ENCODE measurements at regions not wholly inside any gene's neighbourhood (a gene's known extent, or its start where the extent isn't known, plus 50 kb on each side); places are given as distances from the start of the nearest gene placed in this dataset.
"Not testable (repeated sequence)": the region's sequence is repeated elsewhere in the genome, so short reads cannot be mapped to it uniquely, and the experiment has no call there.

DNA sequence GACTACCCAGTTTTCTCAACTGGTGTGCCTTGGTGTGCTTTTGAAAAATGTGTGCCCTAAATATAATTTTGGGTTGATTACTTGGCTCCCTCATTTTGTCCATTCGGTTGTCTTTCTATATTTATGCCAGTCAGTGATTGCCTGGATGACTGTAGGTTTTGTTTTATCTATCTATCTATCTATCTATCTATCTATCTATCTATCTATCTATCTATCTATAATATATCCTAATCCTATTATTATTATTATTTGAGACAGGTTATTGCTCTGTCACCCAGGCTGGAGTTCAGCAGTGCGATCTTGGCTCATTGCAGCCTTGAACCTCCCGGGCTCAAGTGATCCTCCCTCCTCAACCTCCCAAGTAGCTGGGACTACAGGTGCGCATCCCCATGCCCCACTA lies 111.4 kb upstream of the GRK3 start:
- H3K27ac ChIP-seq (ENCODE audit: insufficient read depth, low read depth, low read length, poor library complexity, severe bottlenecking), result no peak overlapping the region
- no peak overlapping the region for H3K4me3 ChIP-seq (ENCODE audit: insufficient read depth, low read depth, low read length)
- H3K4me1 ChIP-seq (ENCODE audit: control insufficient read depth, insufficient read depth, low read length), result peaks cover 14% of the 10 kb centered on the region
- no peaks in the 10 kb centered on the region for H3K9me3 ChIP-seq (ENCODE audit: control insufficient read depth, low read length)
- H3K36me3 ChIP-seq (ENCODE audit: control insufficient read depth, insufficient read depth, low read length), result no peaks in the 10 kb centered on the region
- 96% methylated on average over 4 of the region's 4 CpGs for WGBS, 2 experiments
- H3K27me3 ChIP-seq (ENCODE audit: control insufficient read depth, insufficient read depth, low read length, poor library complexity, severe bottlenecking), result no peaks in the 10 kb centered on the region

DNA sequence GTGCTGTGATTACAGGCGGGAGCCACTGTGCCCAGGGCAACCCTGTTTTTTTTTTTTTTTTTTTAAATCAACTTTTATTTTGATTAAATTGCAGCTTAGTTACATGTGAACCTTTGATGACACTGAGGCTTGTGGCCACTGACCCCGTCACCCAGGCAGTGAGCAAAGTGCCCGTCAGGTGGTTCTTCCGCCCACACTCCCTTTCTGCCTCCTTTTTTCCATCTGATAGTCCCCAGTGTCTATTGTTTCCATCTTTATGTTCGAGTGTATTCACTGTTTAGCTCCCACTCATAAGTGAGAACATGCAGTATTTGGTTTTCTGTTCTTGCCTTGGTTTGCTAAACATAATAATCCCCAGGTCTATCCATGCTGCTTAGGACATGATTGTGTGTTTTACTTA lies 110.9 kb upstream of the GRK3 start:
- 86 to 94% methylated on average over 5 of the region's 5 CpGs for WGBS, 2 experiments
- H3K4me3 ChIP-seq (ENCODE audit: insufficient read depth, low read depth, low read length), result no peak overlapping the region
- H3K9me3 ChIP-seq (ENCODE audit: control insufficient read depth, low read length), result no peaks in the 10 kb centered on the region
- H3K36me3 ChIP-seq (ENCODE audit: control insufficient read depth, insufficient read depth, low read length), result no peaks in the 10 kb centered on the region
- no peak overlapping the region for H3K27ac ChIP-seq (ENCODE audit: insufficient read depth, low read depth, low read length, poor library complexity, severe bottlenecking)
- H3K4me1 ChIP-seq (ENCODE audit: control insufficient read depth, insufficient read depth, low read length), result peaks cover 14% of the 10 kb centered on the region
- H3K27me3 ChIP-seq (ENCODE audit: control insufficient read depth, insufficient read depth, low read length, poor library complexity, severe bottlenecking), result no peaks in the 10 kb centered on the region

DNA sequence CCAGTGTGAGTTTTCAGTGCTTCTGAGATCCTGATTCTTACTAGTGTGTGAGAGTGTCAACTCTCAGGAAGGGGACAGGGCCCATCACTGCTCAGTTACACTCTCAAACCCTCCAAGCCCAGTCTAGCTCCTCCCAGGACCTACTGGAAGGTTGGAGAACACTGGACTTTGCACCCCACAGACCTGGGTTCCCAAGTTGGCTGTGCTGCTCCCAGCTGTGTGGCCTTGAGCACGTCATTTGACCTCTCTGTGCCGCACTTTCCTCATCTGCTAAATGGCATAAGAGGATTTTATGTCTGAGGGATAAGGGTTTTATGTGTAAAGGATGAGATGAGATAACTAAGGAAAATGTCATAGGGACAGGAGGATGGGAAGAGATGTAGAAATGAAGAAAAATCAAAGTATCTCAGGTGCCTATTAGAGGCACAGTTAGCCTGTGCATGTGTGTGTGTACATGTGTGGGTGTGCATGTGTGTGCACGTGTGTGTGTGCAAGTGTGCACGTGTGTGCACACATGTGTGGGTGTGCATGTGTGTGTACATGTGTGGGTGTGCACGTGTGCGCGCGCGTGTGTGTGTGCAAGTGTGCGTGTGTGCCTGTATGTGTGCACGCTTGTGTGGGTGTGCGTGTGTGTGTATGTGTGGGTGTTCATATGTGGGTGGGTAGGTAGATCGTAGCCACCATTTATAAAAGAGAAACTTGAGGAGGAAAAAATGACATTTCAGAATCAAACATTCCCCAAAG lies 108.0 kb upstream of the GRK3 start:
- not testable (repeated sequence) for H3K4me1 ChIP-seq (ENCODE audit: control insufficient read depth, insufficient read depth, low read length); H3K4me3 ChIP-seq (ENCODE audit: insufficient read depth, low read depth, low read length); H3K27me3 ChIP-seq (ENCODE audit: control insufficient read depth, insufficient read depth, low read length, poor library complexity, severe bottlenecking); H3K27ac ChIP-seq (ENCODE audit: insufficient read depth, low read depth, low read length, poor library complexity, severe bottlenecking); H3K9me3 ChIP-seq (ENCODE audit: control insufficient read depth, low read length)
- 93 to 96% methylated on average over 13 of the region's 13 CpGs for WGBS, 2 experiments
- H3K36me3 ChIP-seq (ENCODE audit: control insufficient read depth, insufficient read depth, low read length), result peaks cover 15% of the 10 kb centered on the region

DNA sequence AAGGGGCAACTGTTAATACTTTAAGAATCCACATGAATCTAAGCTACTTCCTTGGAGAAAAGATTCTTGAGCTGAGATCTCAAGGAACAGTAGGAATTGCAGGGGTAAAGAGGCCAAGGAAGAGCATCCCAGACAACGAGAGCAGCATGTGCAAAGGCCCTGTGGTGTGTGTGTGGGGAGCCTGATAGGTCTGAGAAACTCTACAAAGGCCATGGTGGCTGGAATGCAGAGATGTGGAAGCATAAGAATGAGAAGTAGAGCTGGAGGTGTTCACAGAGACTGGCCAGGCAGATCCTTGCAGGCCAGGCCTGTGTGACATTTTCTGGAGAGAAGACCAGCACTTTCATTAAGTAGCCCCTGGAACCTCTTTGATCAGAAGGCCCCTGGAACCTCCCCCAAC lies 105.8 kb upstream of the GRK3 start:
- H3K27ac ChIP-seq (ENCODE audit: insufficient read depth, low read depth, low read length, poor library complexity, severe bottlenecking); H3K27me3 ChIP-seq (ENCODE audit: control insufficient read depth, insufficient read depth, low read length, poor library complexity, severe bottlenecking); H3K4me1 ChIP-seq (ENCODE audit: control insufficient read depth, insufficient read depth, low read length); H3K9me3 ChIP-seq (ENCODE audit: control insufficient read depth, low read length); H3K4me3 ChIP-seq (ENCODE audit: insufficient read depth, low read depth, low read length): not testable (repeated sequence)
- 97 to 98% methylated on average over 1 of the region's 1 CpG for WGBS, 2 experiments
- peaks cover 16% of the 10 kb centered on the region for H3K36me3 ChIP-seq (ENCODE audit: control insufficient read depth, insufficient read depth, low read length)

DNA sequence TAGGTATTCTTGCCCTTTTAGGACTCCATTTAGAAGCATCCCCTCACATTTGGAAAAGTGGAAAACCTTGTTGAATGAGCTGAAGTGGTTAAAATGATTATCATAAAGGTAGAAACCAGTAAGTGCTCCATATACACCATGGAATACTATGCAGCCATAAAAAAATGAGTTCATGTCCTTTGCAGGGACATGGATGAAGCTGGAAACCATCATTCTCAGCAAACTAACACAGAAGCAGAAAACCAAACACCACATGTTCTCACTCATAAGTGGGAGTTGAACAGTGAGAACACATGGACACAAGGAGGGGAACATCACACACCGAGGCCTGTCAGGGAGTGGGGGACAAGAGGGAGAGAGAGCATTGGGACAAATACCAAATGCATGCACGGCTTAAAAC lies 103.8 kb upstream of the GRK3 start:
- H3K4me3 ChIP-seq (ENCODE audit: insufficient read depth, low read depth, low read length); H3K27me3 ChIP-seq (ENCODE audit: control insufficient read depth, insufficient read depth, low read length, poor library complexity, severe bottlenecking); H3K9me3 ChIP-seq (ENCODE audit: control insufficient read depth, low read length); H3K27ac ChIP-seq (ENCODE audit: insufficient read depth, low read depth, low read length, poor library complexity, severe bottlenecking); H3K4me1 ChIP-seq (ENCODE audit: control insufficient read depth, insufficient read depth, low read length): not testable (repeated sequence)
- 89 to 99% methylated on average over 2 of the region's 2 CpGs for WGBS, 2 experiments
- H3K36me3 ChIP-seq (ENCODE audit: control insufficient read depth, insufficient read depth, low read length), result peaks cover 16% of the 10 kb centered on the region

DNA sequence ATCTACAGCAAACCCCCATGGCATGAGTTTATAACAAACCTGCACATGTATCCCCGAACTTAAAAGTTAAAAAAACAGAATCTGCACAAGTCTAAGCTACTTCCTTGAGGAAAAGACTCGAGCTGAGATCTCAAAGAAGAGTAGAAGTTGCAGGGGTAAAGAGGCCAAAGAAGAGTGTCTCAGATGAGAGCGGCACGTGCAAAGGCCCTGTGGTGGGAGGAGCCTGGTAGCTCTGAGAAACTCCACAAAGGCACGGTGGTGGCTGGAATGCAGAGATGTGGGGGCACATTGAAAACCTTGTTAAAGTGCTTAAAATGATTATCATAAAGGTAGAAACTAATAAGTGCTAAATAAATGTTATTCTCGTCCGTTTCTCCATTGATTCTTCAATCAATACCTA lies 103.2 kb upstream of the GRK3 start:
- Histone ChIP-seq H3K27ac (ENCODE audit: insufficient read depth, low read depth, low read length, poor library complexity, severe bottlenecking) (no peak overlapping the region), H3K27me3 (ENCODE audit: control insufficient read depth, insufficient read depth, low read length, poor library complexity, severe bottlenecking) (no peaks in the 10 kb centered on the region), H3K4me1 (ENCODE audit: control insufficient read depth, insufficient read depth, low read length) (no peaks in the 10 kb centered on the region), H3K9me3 (ENCODE audit: control insufficient read depth, low read length) (no peaks in the 10 kb centered on the region), H3K36me3 (ENCODE audit: control insufficient read depth, insufficient read depth, low read length) (peaks cover 16% of the 10 kb centered on the region), H3K4me3 (ENCODE audit: insufficient read depth, low read depth, low read length) (no peak overlapping the region)
- WGBS, 2 experiments, result 92 to 95% methylated on average over 7 of the region's 7 CpGs

DNA sequence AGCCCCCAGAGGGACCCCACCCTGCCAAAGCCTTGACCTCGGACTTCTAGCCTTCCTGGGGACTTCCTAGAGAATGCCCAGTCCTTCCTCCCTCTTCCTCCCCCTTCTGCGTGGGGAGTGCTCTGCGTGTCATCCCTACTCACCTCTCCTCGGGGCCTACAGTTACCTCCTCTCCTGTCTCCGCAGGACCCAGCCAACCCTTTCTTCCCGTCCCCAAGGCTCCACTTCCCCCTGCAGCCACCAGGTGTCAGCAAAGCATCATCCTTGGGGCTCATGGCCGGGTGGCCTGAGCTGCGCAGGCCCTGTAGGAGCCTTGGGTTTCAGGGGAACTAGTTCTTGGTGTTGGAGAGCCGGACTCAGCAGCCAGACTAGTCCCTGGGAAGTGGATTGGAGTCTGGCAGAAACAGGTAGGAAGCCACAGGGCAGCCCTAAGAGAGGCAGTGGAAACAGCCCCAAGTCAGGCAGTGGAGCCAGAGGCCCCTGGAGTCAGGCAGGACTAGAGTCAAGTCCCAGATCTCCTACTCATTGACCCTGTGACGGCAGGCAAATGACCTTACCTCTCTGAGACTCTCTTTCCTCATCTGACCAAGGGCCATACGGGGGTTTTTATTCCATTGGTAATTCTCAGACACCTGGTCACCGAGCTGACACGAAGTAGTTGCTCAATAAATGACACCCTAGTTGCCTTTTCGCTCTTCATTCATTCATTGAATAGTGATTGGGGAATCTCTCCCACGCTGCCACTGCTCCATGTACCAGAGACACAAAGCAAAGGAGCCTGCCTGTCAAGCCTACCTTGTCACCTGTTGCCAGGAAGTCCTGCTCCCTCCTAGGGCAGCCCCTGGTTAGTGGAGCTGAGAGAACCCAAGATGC lies 101.8 kb upstream of the GRK3 start:
- not testable (repeated sequence) for H3K4me1 ChIP-seq (ENCODE audit: control insufficient read depth, insufficient read depth, low read length); H3K27me3 ChIP-seq (ENCODE audit: control insufficient read depth, insufficient read depth, low read length, poor library complexity, severe bottlenecking); H3K9me3 ChIP-seq (ENCODE audit: control insufficient read depth, low read length); H3K27ac ChIP-seq (ENCODE audit: insufficient read depth, low read depth, low read length, poor library complexity, severe bottlenecking); H3K4me3 ChIP-seq (ENCODE audit: insufficient read depth, low read depth, low read length)
- H3K36me3 ChIP-seq (ENCODE audit: control insufficient read depth, insufficient read depth, low read length), result peaks cover 16% of the 10 kb centered on the region
- 44 to 53% methylated on average over 13 to 14 of the region's 15 CpGs for WGBS, 2 experiments

DNA sequence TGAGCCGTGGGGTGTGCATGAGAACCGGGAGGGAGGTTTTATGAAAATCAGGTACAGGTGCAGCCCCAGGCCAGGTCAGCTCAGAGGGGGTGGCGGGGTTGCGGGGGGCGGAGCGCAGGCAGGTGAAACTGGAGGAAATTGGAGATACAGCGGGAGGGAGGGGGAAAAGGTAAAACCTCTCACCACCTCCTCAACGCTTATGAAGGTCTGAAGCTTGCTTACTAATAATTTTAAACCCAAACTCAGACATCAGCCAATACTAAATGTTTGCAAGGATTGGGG lies 101.2 kb upstream of the GRK3 start:
- WGBS, 2 experiments, result 95 to 97% methylated on average over 6 to 7 of the region's 8 CpGs
- peaks cover 16% of the 10 kb centered on the region for H3K36me3 ChIP-seq (ENCODE audit: control insufficient read depth, insufficient read depth, low read length)
- H3K9me3 ChIP-seq (ENCODE audit: control insufficient read depth, low read length); H3K4me1 ChIP-seq (ENCODE audit: control insufficient read depth, insufficient read depth, low read length); H3K4me3 ChIP-seq (ENCODE audit: insufficient read depth, low read depth, low read length); H3K27ac ChIP-seq (ENCODE audit: insufficient read depth, low read depth, low read length, poor library complexity, severe bottlenecking); H3K27me3 ChIP-seq (ENCODE audit: control insufficient read depth, insufficient read depth, low read length, poor library complexity, severe bottlenecking): not testable (repeated sequence)

DNA sequence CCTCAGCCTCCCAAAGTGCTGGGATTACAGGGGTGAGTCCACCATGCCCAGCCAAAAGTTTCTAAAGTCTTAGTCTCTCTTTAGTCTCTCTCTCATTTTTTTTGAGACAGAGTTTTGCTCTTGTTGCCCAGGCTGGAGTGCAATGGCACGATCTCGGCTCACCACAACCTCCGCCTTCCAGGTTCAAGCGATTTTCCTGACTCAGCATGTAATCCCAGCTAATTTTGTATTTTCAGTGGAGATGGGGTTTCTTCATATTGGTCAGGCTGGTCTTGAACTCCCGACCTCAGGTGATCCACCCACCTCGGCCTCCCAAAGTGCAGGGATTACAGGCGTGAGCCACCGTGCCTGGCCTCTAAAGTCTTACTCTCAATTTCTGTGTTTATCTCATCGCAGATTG lies 100.1 kb upstream of the GRK3 start:
- H3K27ac ChIP-seq (ENCODE audit: insufficient read depth, low read depth, low read length, poor library complexity, severe bottlenecking); H3K9me3 ChIP-seq (ENCODE audit: control insufficient read depth, low read length); H3K4me3 ChIP-seq (ENCODE audit: insufficient read depth, low read depth, low read length); H3K27me3 ChIP-seq (ENCODE audit: control insufficient read depth, insufficient read depth, low read length, poor library complexity, severe bottlenecking); H3K4me1 ChIP-seq (ENCODE audit: control insufficient read depth, insufficient read depth, low read length): not testable (repeated sequence)
- peaks cover 14% of the 10 kb centered on the region for H3K36me3 ChIP-seq (ENCODE audit: control insufficient read depth, insufficient read depth, low read length)
- WGBS, 2 experiments, result 96% methylated on average over 9 of the region's 9 CpGs

DNA sequence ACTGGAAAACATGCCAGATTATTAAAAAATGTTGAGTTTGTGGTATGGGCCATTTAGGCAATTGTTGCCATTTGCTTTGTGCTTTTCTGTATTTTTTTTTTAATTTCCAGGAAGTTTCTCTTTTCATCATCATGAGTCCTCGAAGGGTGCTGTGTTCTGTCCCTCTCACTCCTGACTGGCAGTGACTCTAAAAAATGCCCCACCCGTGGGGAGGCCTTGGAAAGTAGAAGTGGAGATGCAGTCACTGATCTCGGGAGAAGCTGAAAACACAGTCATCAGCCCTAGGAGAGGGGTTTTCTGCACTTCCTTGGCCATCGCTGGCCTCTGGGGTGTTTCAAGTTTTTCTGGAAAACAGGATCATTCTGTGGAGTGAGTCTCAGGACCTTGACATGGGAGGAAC lies 98.5 kb upstream of the GRK3 start:
- H3K27me3 ChIP-seq (ENCODE audit: control insufficient read depth, insufficient read depth, low read length, poor library complexity, severe bottlenecking), result no peaks in the 10 kb centered on the region
- no peaks in the 10 kb centered on the region for H3K4me1 ChIP-seq (ENCODE audit: control insufficient read depth, insufficient read depth, low read length)
- no peak overlapping the region for H3K27ac ChIP-seq (ENCODE audit: insufficient read depth, low read depth, low read length, poor library complexity, severe bottlenecking)
- no peak overlapping the region for H3K4me3 ChIP-seq (ENCODE audit: insufficient read depth, low read depth, low read length)
- no peaks in the 10 kb centered on the region for H3K9me3 ChIP-seq (ENCODE audit: control insufficient read depth, low read length)
- 88 to 94% methylated on average over 4 of the region's 4 CpGs for whole genome bisulfite sequencing, 2 experiments
- peaks cover 6% of the 10 kb centered on the region for H3K36me3 ChIP-seq (ENCODE audit: control insufficient read depth, insufficient read depth, low read length)
